ENCODE measurements at regions not wholly inside any gene's neighbourhood (a gene's known extent, or its start where the extent isn't known, plus 50 kb on each side); places are given as distances from the start of the nearest gene placed in this dataset.

GRCh38 chr6:98775205-98775604 lies 59.2 kb upstream of the POU3F2 start:
- Histone ChIP-seq H3K4me3 (ENCODE audit: insufficient read depth, low read depth, low read length) (no peak overlapping the region), H3K79me2 (ENCODE audit: insufficient read depth, low read length) (no peaks in the 10 kb centered on the region), H3K27ac (ENCODE audit: low read depth, low read length) (no peak overlapping the region), H3K27me3 (ENCODE audit: insufficient read depth, low read length) (no peaks in the 10 kb centered on the region), H3K4me1 (ENCODE audit: insufficient read depth, low read length) (no peaks in the 10 kb centered on the region), H3K9me3 (ENCODE audit: insufficient read depth, low read depth, low read length) (no peaks in the 10 kb centered on the region), H4K20me1 (ENCODE audit: insufficient read depth, low read length) (no peaks in the 10 kb centered on the region), H3K4me2 (ENCODE audit: low read length) (no peak overlapping the region), H3K9ac (ENCODE audit: low read length) (no peak overlapping the region), H3K36me3 (ENCODE audit: insufficient read depth, low read length) (no peaks in the 10 kb centered on the region), H2AFZ (ENCODE audit: low read depth, low read length) (no peak overlapping the region)
- Mint-ChIP-seq H3K4me1 (ENCODE audit: low read depth, unreplicated experiment) (no peaks in the 10 kb centered on the region), H3K36me3 (ENCODE audit: low read depth, unreplicated experiment) (no peaks in the 10 kb centered on the region), H3K4me3 (ENCODE audit: unreplicated experiment) (no peak overlapping the region), H3K27ac (ENCODE audit: unreplicated experiment) (no peak overlapping the region), H3K27me3 (ENCODE audit: low read depth, unreplicated experiment) (peaks cover 8% of the 10 kb centered on the region), H3K9me3 (ENCODE audit: unreplicated experiment) (peaks cover 2% of the 10 kb centered on the region)
- TF ChIP-seq CTCF (IDR thresholded peaks at IDR 0.05; ENCODE audit: insufficient read depth, low read depth, low read length) (no peak), EZH2 (IDR thresholded peaks at IDR 0.05; ENCODE audit: insufficient read depth, low read length) (no peak)
- DNase-seq (ENCODE audit: low read depth), result no peak
- FAIRE-seq, result no peak

- Mint-ChIP-seq H3K27ac (ENCODE audit: unreplicated experiment) (no peak overlapping the region), H3K9me3 (ENCODE audit: unreplicated experiment) (no peaks in the 10 kb centered on the region), H3K36me3 (ENCODE audit: low read depth, unreplicated experiment) (no peaks in the 10 kb centered on the region), H3K4me1 (ENCODE audit: low read depth, unreplicated experiment) (no peaks in the 10 kb centered on the region), H3K4me3 (ENCODE audit: unreplicated experiment) (no peak overlapping the region), H3K27me3 (ENCODE audit: low read depth, unreplicated experiment) (peaks cover 8% of the 10 kb centered on the region)
- no peak overlapping the region for H3K4me2 ChIP-seq (ENCODE audit: low read length)
- H3K4me3 ChIP-seq (ENCODE audit: insufficient read depth, low read depth, low read length), result no peak overlapping the region
- H2AFZ ChIP-seq (ENCODE audit: low read depth, low read length), result no peak overlapping the region
- no peaks in the 10 kb centered on the region for H3K9me3 ChIP-seq (ENCODE audit: insufficient read depth, low read depth, low read length)
- no peaks in the 10 kb centered on the region for H4K20me1 ChIP-seq (ENCODE audit: insufficient read depth, low read length)
- no peaks in the 10 kb centered on the region for H3K36me3 ChIP-seq (ENCODE audit: insufficient read depth, low read length)
- no peak for DNase-seq (ENCODE audit: low read depth)
- no peaks in the 10 kb centered on the region for H3K27me3 ChIP-seq (ENCODE audit: insufficient read depth, low read length)
- TF ChIP-seq EZH2 (IDR thresholded peaks at IDR 0.05; ENCODE audit: insufficient read depth, low read length) (no peak), CTCF (IDR thresholded peaks at IDR 0.05; ENCODE audit: insufficient read depth, low read depth, low read length) (no peak)
- FAIRE-seq, result no peak
- H3K79me2 ChIP-seq (ENCODE audit: insufficient read depth, low read length), result no peaks in the 10 kb centered on the region
- no peak overlapping the region for H3K27ac ChIP-seq (ENCODE audit: low read depth, low read length)
- H3K4me1 ChIP-seq (ENCODE audit: insufficient read depth, low read length), result no peaks in the 10 kb centered on the region
- H3K9ac ChIP-seq (ENCODE audit: low read length), result no peak overlapping the region
Measured at GRCh38 chr6:98777762-98778161, 56.6 kb upstream of the POU3F2 start.

- no peaks in the 10 kb centered on the region for H3K4me1 ChIP-seq (ENCODE audit: insufficient read depth, low read length)
- DNase-seq (ENCODE audit: low read depth) (no peak), FAIRE-seq (no peak)
- no peaks in the 10 kb centered on the region for H3K9me3 Mint-ChIP-seq (ENCODE audit: unreplicated experiment)
- no peak overlapping the region for H3K27ac ChIP-seq (ENCODE audit: low read depth, low read length)
- H3K4me1 Mint-ChIP-seq (ENCODE audit: low read depth, unreplicated experiment), result no peaks in the 10 kb centered on the region
- no peaks in the 10 kb centered on the region for H4K20me1 ChIP-seq (ENCODE audit: insufficient read depth, low read length)
- H3K9me3 ChIP-seq (ENCODE audit: insufficient read depth, low read depth, low read length), result no peaks in the 10 kb centered on the region
- H3K27me3 Mint-ChIP-seq (ENCODE audit: low read depth, unreplicated experiment), result peaks cover 3% of the 10 kb centered on the region
- H3K4me3 ChIP-seq (ENCODE audit: insufficient read depth, low read depth, low read length), result no peak overlapping the region
- H2AFZ ChIP-seq (ENCODE audit: low read depth, low read length), result no peak overlapping the region
- no peak overlapping the region for H3K4me3 Mint-ChIP-seq (ENCODE audit: unreplicated experiment)
- H3K79me2 ChIP-seq (ENCODE audit: insufficient read depth, low read length), result no peaks in the 10 kb centered on the region
- H3K9ac ChIP-seq (ENCODE audit: low read length), result no peak overlapping the region
- H3K4me2 ChIP-seq (ENCODE audit: low read length), result no peak overlapping the region
- TF ChIP-seq CTCF (IDR thresholded peaks at IDR 0.05; ENCODE audit: insufficient read depth, low read depth, low read length) (no peak), EZH2 (IDR thresholded peaks at IDR 0.05; ENCODE audit: insufficient read depth, low read length) (no peak)
- H3K27ac Mint-ChIP-seq (ENCODE audit: unreplicated experiment), result no peak overlapping the region
- no peaks in the 10 kb centered on the region for H3K36me3 Mint-ChIP-seq (ENCODE audit: low read depth, unreplicated experiment)
- no peaks in the 10 kb centered on the region for H3K36me3 ChIP-seq (ENCODE audit: insufficient read depth, low read length)
- no peaks in the 10 kb centered on the region for H3K27me3 ChIP-seq (ENCODE audit: insufficient read depth, low read length)
Measured at GRCh38 chr6:98779618-98780017, 54.8 kb upstream of the POU3F2 start.
